DOHH2 (cell line): ENCODE measurements at regions not wholly inside any gene's neighbourhood (a gene's known extent, or its start where the extent isn't known, plus 50 kb on each side); places are given as distances from the start of the nearest gene placed in this dataset.

ENCODE experiments used
- CTCF ChIP-seq: fragments of 200-600 bp; sonication (generic); IDR thresholded peaks from one replicate; pipeline ENCODE4 v1.5.1; 2014; ENCODE audit warnings: antibody characterized with exemption, mild to moderate bottlenecking, low read depth, low read length; ENCODE audit not compliant: poor library complexity, severe bottlenecking
- EZH2phosphoT487 ChIP-seq: fragments of 200-600 bp; sonication (generic); IDR thresholded peaks from 2 replicates; pipeline ENCODE4 v1.6.1; 2017; ENCODE audit warnings: borderline replicate concordance, mild to moderate bottlenecking, antibody characterized with exemption, low read length, moderate library complexity, mixed read lengths

- TF ChIP-seq CTCF (no peak), EZH2phosphoT487 (no peak)
These were observed 382.7 kb downstream of the HRH4 start for GRCh38 chr18:24843123-24843522.
